ENCODE measurements at regions not wholly inside any gene's neighbourhood (a gene's known extent, or its start where the extent isn't known, plus 50 kb on each side); places are given as distances from the start of the nearest gene placed in this dataset.
"Not testable (repeated sequence)": the region's sequence is repeated elsewhere in the genome, so short reads cannot be mapped to it uniquely, and the experiment has no call there.

- DNase-seq: no peak
Observed at GRCh38 chr11:23893126-23893525, 603.7 kb upstream of the LUZP2 start.

GRCh38 chr11:23897453-23898286, 599.2 kb upstream of the LUZP2 start:
- DNase-seq: no peak

- DNase-seq: no peak
Observed at GRCh38 chr11:23903044-23903704, 593.7 kb upstream of the LUZP2 start.

- no peak for DNase-seq
Observed at GRCh38 chr11:23919455-23919854, 577.4 kb upstream of the LUZP2 start.

- DNase-seq: no peak
Observed at GRCh38 chr11:23923357-23923756, 573.5 kb upstream of the LUZP2 start.

GRCh38 chr11:23924226-23924625, 572.6 kb upstream of the LUZP2 start:
- no peak for DNase-seq

DNA sequence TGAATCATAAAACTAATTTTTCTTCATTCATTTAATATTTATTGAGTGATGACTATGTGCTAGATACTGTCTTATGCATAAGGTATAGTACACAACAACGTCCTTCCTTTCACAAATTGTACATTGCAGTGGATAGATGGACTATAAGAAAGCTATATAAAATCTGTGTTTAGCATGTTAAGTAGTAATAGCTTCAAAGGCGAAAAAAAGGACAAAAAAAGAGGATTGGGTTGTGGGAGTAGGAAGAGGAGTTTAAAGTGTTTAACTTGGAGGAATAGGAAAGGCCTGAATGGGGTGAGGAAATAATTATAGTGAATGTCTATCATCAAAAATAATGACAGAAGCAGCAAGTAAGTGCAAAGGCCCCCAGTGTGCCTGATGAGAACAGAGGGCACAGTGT, 565.4 kb upstream of the LUZP2 start:
- DNase-seq: no peak

DNA sequence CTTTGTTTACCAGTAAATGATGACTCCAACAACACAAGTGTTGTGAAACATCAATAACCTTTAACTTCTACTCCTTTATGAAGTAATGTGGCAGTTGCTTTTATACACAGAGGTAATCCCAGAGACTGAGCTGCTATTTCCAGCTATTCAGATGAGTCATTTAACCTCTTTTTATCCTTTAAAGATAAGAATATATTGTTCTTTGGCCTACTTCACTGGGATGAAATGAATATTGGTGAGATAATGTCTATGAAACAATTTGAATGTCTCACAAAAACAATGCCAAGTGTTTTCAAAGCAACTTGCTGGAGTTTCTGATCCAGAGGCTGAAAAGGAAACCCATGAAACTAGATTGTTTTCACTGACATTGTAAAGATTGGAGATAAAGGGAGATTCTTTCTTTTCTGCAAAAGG, 564.4 kb upstream of the LUZP2 start:
- DNase-seq: no peak

GRCh38 chr11:23933721-23934120, 563.1 kb upstream of the LUZP2 start:
- DNase-seq: no peak

DNA sequence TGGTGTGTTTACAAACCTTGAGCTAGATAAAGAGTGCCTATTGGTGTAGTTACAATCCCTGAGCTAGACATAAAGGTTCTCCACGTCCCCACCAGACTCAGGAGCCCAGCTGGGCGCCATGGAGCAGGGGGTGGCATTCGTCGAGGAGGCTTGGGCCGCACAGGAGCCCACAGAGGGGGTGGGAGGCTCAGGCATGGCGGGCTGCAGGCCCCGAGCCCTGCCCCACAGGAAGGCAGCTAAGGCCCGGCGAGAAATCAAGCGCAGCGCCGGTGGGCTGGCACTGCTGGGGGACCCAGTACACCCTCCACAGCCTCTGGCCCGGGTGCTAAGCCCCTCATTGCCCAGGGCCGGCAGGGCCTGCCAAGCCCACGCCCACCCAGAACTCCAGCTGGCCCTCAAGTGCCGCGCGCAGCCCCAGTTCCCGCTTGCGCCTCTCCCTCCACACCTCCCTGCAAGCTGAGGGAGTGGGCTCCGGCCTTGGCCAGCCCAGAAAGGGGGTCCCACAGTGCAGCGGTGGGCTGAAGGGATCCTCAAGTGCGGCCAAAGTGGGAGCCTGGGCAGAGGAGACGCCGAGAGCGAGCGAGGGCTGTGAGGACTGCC, 562.1 kb upstream of the LUZP2 start:
- DNase-seq: not testable (repeated sequence)

- not testable (repeated sequence) for DNase-seq
Observed at GRCh38 chr11:23942117-23942815, 554.6 kb upstream of the LUZP2 start.

GRCh38 chr11:23944923-23945322, 551.9 kb upstream of the LUZP2 start:
- DNase-seq: no peak

DNA sequence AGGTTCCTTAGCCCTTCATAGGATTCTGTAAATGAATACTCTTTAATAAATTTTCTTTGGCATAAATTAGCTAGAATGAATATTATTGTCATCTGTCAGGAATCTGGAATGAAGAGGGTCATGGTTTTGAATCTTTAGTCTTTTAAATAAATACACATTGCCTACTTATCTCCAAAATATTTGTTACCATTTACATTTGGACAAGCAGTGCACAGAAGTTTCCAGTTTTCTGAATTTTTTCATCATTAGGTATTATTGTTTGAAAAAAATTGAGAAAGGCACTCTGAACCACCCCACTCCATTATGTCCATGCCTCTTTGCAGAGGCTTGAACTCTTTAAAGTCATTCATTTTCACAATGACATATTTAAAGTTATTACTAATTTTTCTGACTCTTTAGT, 549.0 kb upstream of the LUZP2 start:
- no peak for DNase-seq

- DNase-seq: no peak
Observed at GRCh38 chr11:23948851-23949250, 548.0 kb upstream of the LUZP2 start.

DNA sequence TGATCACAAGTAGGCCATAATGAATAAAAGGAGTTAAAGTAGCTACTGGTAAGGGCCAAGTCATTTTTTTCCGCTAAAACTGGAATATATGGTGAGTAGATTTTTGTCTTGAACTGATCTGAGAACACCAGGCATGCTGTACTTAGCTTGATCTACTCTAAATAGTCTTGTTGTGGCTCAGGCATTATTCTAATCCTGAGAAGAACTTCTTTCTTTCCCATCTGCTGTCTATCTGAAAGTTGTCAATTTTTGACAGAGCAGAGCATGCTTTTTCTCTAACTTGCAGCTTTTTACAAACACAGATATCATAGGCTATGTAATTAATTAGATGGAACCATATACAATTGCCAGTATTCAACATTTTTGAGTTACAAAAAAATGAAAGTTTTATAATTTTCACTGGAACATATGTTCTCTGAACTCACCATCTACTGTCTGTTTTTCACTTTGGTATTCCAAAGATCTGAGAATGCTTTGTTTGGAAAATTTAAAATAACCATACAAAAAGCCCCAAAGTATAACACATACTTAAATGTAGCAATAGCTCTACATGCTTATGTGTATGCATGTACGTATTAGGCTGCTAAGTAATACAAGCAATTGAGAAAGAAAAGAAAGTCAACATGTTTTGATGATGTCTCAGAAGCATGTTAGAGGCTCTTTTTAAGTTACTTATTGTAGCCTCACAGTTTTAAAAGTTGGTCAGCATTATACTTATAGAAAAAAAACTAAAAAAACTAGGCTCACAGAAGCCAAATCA, 542.7 kb upstream of the LUZP2 start:
- DNase-seq: no peak

DNA sequence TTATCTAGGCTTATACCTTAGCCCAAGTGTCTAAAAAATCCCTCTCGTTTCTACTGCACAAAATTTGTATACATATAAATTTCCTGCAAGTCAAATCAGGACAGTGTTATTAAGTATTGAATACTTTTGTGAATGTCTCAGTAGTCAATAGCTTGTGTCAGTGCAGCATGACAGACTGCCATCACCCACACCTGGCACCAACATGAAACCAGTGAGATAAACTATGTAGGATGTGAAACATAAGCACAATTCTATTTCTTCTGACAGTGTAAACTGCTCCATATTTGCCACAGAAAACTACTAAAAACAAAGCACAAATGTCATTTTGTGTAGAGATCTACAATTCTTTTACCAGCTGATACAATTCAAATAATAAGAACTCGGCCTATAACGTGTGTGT, 542.1 kb upstream of the LUZP2 start:
- no peak for DNase-seq

DNA sequence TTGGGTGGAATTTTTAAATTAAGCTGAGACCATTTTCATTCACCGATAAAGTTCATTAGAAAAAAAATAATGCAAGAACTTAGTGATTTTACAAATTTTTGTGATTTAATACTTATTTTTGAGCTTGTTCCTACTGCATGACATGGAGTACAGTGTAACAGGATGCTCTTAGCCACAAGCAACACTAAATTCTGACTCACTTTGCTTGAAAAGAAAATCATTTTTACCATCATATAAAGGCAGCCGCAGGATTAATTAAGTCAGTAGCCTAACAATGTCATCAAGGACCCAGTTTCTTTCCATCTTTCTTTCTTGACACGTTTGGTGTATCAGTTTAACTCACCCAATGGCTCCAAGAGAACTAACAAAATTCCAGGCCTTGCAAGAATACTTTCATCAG, 540.3 kb upstream of the LUZP2 start:
- DNase-seq: no peak

GRCh38 chr11:23957314-23957713, 539.5 kb upstream of the LUZP2 start:
- DNase-seq: no peak

- no peak for DNase-seq
Observed at GRCh38 chr11:23959462-23959861, 537.4 kb upstream of the LUZP2 start.

DNA sequence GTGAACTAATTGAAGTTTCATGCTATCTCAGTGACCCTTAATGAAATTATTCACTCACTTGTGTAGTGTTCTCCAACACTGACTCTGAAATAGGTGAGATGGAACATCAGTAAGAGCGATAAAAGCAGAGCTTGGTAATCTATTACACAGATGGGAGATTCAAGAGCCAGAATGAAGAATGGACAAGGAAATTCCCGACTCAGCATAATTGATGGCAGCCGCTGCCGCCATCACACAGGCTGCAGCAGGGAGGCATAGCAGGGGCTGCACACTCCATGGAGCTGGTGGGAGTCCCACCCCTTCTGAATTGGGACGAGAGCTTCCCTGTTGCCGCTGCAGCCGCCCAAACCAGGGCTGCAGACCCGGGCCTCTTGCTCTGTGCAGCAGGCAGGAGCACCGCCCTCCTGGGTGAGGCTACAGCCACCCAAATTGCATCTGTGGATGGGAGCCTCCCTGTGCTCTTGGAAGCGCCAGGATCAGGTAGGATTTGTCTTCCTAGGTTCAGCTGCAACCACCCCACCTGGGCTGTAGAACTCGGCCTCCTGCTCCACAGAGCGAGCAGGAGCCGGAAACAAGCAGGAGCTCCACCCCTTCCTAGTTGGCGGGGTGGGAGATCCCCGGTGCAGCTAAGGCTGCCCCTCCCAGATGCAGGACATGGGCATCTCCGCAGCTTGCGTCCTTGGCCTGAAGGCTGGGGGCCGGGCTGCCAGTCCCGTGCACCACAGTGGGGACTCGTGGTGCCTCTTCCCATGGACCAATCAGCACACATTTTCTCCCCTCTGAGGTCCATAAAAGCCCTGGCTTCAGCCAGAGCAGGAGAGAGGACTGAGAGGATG, 535.1 kb upstream of the LUZP2 start:
- no peak for DNase-seq

GRCh38 chr11:23973244-23973643, 523.6 kb upstream of the LUZP2 start:
- DNase-seq: no peak

DNA sequence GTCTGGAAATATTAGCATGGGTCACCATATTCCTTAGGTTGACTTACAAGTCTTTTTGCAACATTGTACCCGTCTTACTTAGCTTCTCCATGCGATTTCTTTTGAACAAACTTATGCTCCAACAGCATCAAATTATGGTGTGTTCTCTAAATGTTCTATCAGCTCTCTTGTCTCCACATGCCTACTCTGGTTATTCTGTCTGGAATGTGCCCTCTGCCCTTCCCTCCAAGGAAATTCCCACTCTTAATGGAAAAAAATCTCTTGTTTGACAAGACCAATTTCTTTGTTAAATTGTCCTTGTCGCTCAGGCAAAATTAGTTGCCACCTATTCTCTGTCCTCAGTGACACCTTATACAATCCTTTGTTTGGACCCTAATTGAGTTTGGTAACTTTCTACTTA, 522.8 kb upstream of the LUZP2 start:
- no peak for DNase-seq

Measured in activated CD4-positive, alpha-beta T cell treated with anti-CD3 and anti-CD28 coated beads, Interleukin-2, amount 50 U/mL, for 48 hours (primary cell).